ENCODE measurements at regions not wholly inside any gene's neighbourhood (a gene's known extent, or its start where the extent isn't known, plus 50 kb on each side); places are given as distances from the start of the nearest gene placed in this dataset.
"Not testable (repeated sequence)": the region's sequence is repeated elsewhere in the genome, so short reads cannot be mapped to it uniquely, and the experiment has no call there.

GRCh38 chr18:11366410-11366809 is 217.0 kb upstream of the PIEZO2 start:
- no peak for DNase-seq (ENCODE audit: low read depth, low spot score)
- H3K27me3 ChIP-seq (ENCODE audit: insufficient read depth, insufficient read length), result no peaks in the 10 kb centered on the region
- no peaks in the 10 kb centered on the region; the same call in 1 of the 2 replicates for H3K9me3 ChIP-seq (ENCODE audit: insufficient read depth, low read length)
- no peak overlapping the region for H3K4me3 ChIP-seq (ENCODE audit: insufficient read length, low read depth)
- TF ChIP-seq YY1 (IDR thresholded peaks at IDR 0.05; ENCODE audit: insufficient read depth, insufficient read length) (no peak), ZNF274 (IDR thresholded peaks at IDR 0.05; ENCODE audit: low read depth, low read length) (no peak), SUZ12 (IDR thresholded peaks at IDR 0.05; ENCODE audit: extremely low read depth, insufficient read depth, insufficient read length) (no peak)
- no peaks in the 10 kb centered on the region for H3K36me3 ChIP-seq (ENCODE audit: insufficient read depth, insufficient read length, low read length)
- no peaks in the 10 kb centered on the region for H3K4me1 ChIP-seq (ENCODE audit: insufficient read depth, insufficient read length)
- H3K9ac ChIP-seq (ENCODE audit: insufficient read length, low read depth), result no peak overlapping the region

- H3K4me1 ChIP-seq (ENCODE audit: insufficient read depth, insufficient read length), result no peaks in the 10 kb centered on the region
- H3K9me3 ChIP-seq (ENCODE audit: insufficient read depth, low read length), result no peaks in the 10 kb centered on the region; the same call in 1 of the 2 replicates
- no peaks in the 10 kb centered on the region for H3K36me3 ChIP-seq (ENCODE audit: insufficient read depth, insufficient read length, low read length)
- TF ChIP-seq ZNF274 (IDR thresholded peaks at IDR 0.05; ENCODE audit: low read depth, low read length), result no peak
- H3K9ac ChIP-seq (ENCODE audit: insufficient read length, low read depth), result no peak overlapping the region
- no peak for DNase-seq (ENCODE audit: low read depth, low spot score)
- H3K27me3 ChIP-seq (ENCODE audit: insufficient read depth, insufficient read length), result no peaks in the 10 kb centered on the region
- no peak overlapping the region for H3K4me3 ChIP-seq (ENCODE audit: insufficient read length, low read depth)
These were observed 213.5 kb upstream of the PIEZO2 start for GRCh38 chr18:11362856-11363255.

GRCh38 chr18:11361862-11362261 is 212.5 kb upstream of the PIEZO2 start:
- H3K27me3 ChIP-seq (ENCODE audit: insufficient read depth, insufficient read length); DNase-seq (ENCODE audit: low read depth, low spot score); H3K4me1 ChIP-seq (ENCODE audit: insufficient read depth, insufficient read length); H3K36me3 ChIP-seq (ENCODE audit: insufficient read depth, insufficient read length, low read length); H3K9me3 ChIP-seq (ENCODE audit: insufficient read depth, low read length); H3K9ac ChIP-seq (ENCODE audit: insufficient read length, low read depth); H3K4me3 ChIP-seq (ENCODE audit: insufficient read length, low read depth): not testable (repeated sequence)

GRCh38 chr18:11357678-11358077 is 208.3 kb upstream of the PIEZO2 start:
- no peak for TF ChIP-seq ZNF274 (IDR thresholded peaks at IDR 0.05; ENCODE audit: low read depth, low read length)
- no peak for TF ChIP-seq YY1 (IDR thresholded peaks at IDR 0.05; ENCODE audit: insufficient read depth, insufficient read length)
- no peak for TF ChIP-seq SUZ12 (IDR thresholded peaks at IDR 0.05; ENCODE audit: extremely low read depth, insufficient read depth, insufficient read length)
- H3K4me1 ChIP-seq (ENCODE audit: insufficient read depth, insufficient read length), result no peaks in the 10 kb centered on the region
- H3K4me3 ChIP-seq (ENCODE audit: insufficient read length, low read depth), result no peak overlapping the region
- no peak overlapping the region for H3K9ac ChIP-seq (ENCODE audit: insufficient read length, low read depth)
- DNase-seq (ENCODE audit: low read depth, low spot score), result no peak
- H3K36me3 ChIP-seq (ENCODE audit: insufficient read depth, insufficient read length, low read length), result no peaks in the 10 kb centered on the region
- no peaks in the 10 kb centered on the region; the same call in 1 of the 2 replicates for H3K9me3 ChIP-seq (ENCODE audit: insufficient read depth, low read length)
- no peaks in the 10 kb centered on the region for H3K27me3 ChIP-seq (ENCODE audit: insufficient read depth, insufficient read length)

- DNase-seq (ENCODE audit: low read depth, low spot score); H3K36me3 ChIP-seq (ENCODE audit: insufficient read depth, insufficient read length, low read length): not testable (repeated sequence)
These were observed 195.2 kb upstream of the PIEZO2 start for GRCh38 chr18:11344576-11344975.

GRCh38 chr18:11343096-11343495 is 193.7 kb upstream of the PIEZO2 start:
- no peaks in the 10 kb centered on the region for H3K36me3 ChIP-seq (ENCODE audit: insufficient read depth, insufficient read length, low read length)
- H3K4me1 ChIP-seq (ENCODE audit: insufficient read depth, insufficient read length), result no peaks in the 10 kb centered on the region
- DNase-seq (ENCODE audit: low read depth, low spot score), result no peak
- peaks cover 27% of the 10 kb centered on the region for H3K9me3 ChIP-seq (ENCODE audit: insufficient read depth, low read length)
- H3K27me3 ChIP-seq (ENCODE audit: insufficient read depth, insufficient read length), result no peaks in the 10 kb centered on the region
- H3K4me3 ChIP-seq (ENCODE audit: insufficient read length, low read depth), result no peak overlapping the region
- no peak overlapping the region for H3K9ac ChIP-seq (ENCODE audit: insufficient read length, low read depth)
- TF ChIP-seq YY1 (IDR thresholded peaks at IDR 0.05; ENCODE audit: insufficient read depth, insufficient read length), result no peak
- TF ChIP-seq SUZ12 (IDR thresholded peaks at IDR 0.05; ENCODE audit: extremely low read depth, insufficient read depth, insufficient read length), result no peak
- no peak for TF ChIP-seq ZNF274 (IDR thresholded peaks at IDR 0.05; ENCODE audit: low read depth, low read length)

More at GRCh38 chr18:11344576-11344975, 195.2 kb upstream of the PIEZO2 start:
- peaks cover 35% of the 10 kb centered on the region for H3K9me3 ChIP-seq (ENCODE audit: insufficient read depth, low read length)
- H3K4me1 ChIP-seq (ENCODE audit: insufficient read depth, insufficient read length); H3K9ac ChIP-seq (ENCODE audit: insufficient read length, low read depth); H3K4me3 ChIP-seq (ENCODE audit: insufficient read length, low read depth); H3K27me3 ChIP-seq (ENCODE audit: insufficient read depth, insufficient read length): not testable (repeated sequence)

GRCh38 chr18:11342115-11342514 is 192.7 kb upstream of the PIEZO2 start:
- H3K4me3 ChIP-seq (ENCODE audit: insufficient read length, low read depth); H3K27me3 ChIP-seq (ENCODE audit: insufficient read depth, insufficient read length); DNase-seq (ENCODE audit: low read depth, low spot score); H3K4me1 ChIP-seq (ENCODE audit: insufficient read depth, insufficient read length); H3K9ac ChIP-seq (ENCODE audit: insufficient read length, low read depth); H3K36me3 ChIP-seq (ENCODE audit: insufficient read depth, insufficient read length, low read length): not testable (repeated sequence)
- peaks cover 18% of the 10 kb centered on the region for H3K9me3 ChIP-seq (ENCODE audit: insufficient read depth, low read length)

DNA sequence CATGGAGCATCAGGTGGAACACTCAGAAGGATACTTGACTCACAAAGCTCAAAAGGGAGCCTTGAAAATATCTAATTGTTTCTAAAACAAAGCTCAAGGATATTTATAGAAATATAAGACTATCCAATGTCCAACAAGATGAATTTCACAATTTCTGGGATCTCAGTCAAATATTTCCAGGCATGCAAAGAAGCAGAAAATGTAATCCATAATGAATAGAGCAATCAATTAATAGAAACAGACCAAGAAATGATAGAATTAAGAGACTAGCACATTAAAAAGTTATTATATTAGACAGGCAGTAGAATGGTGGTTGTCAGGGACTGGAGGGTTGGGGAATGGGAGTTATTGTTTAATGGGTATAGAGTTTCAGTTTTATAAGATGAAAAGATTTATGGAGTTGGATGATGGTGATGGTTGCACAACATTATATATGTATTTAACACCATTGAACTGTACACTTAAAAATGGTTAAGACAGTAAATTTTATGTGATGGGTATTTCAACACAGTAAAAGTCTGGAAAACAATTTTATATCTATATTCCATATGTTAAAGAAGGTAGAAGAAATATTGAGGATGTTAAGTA is 189.9 kb upstream of the PIEZO2 start:
- Histone ChIP-seq H3K4me3 (ENCODE audit: insufficient read length, low read depth) (no peak overlapping the region), H3K36me3 (ENCODE audit: insufficient read depth, insufficient read length, low read length) (no peaks in the 10 kb centered on the region), H3K9me3 (ENCODE audit: insufficient read depth, low read length) (peaks cover 10% of the 10 kb centered on the region; the same call in 1 of the 2 replicates), H3K4me1 (ENCODE audit: insufficient read depth, insufficient read length) (no peaks in the 10 kb centered on the region), H3K27me3 (ENCODE audit: insufficient read depth, insufficient read length) (no peaks in the 10 kb centered on the region), H3K9ac (ENCODE audit: insufficient read length, low read depth) (no peak overlapping the region)
- DNase-seq (ENCODE audit: low read depth, low spot score), result no peak
- TF ChIP-seq YY1 (IDR thresholded peaks at IDR 0.05; ENCODE audit: insufficient read depth, insufficient read length) (no peak), ZNF274 (IDR thresholded peaks at IDR 0.05; ENCODE audit: low read depth, low read length) (no peak), SUZ12 (IDR thresholded peaks at IDR 0.05; ENCODE audit: extremely low read depth, insufficient read depth, insufficient read length) (no peak)
